LNCAP (cell line): ENCODE measurements at regions not wholly inside any gene's neighbourhood (a gene's known extent, or its start where the extent isn't known, plus 50 kb on each side); places are given as distances from the start of the nearest gene placed in this dataset.

Experiments used
- CTCF ChIP-seq: fragments of 450-650 bp; IDR thresholded peaks from 2 replicates; pipeline ENCODE4 v1.5.1; 2017; ENCODE audit warnings: mild to moderate bottlenecking

- no peak for TF ChIP-seq CTCF
Measured at GRCh38 chr2:8409461-8410260, 272.2 kb upstream of the ID2 start.

DNA sequence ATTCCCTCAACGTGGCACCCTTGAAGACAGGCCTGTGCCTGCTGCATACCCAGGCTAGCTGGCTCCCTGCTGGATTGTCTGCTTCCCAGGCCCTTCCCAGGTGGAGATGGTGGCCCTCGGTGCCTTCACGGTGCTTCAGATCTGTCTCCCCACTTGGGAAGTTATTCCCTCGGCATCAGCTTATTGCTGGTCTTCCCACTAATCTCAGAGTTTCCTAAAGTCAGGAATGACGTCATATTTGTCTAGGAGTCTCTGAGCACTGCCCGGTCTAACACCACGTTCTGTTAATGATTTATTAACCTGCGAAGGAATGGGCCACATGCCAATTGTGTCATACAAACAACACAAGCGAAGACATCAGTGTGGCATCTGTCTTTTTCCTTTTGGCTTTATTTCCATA lies 269.8 kb upstream of the ID2 start:
- TF ChIP-seq CTCF: no peak

- no peak for TF ChIP-seq CTCF
Measured at GRCh38 chr2:8412586-8412985, 269.3 kb upstream of the ID2 start.

- no peak for TF ChIP-seq CTCF
Measured at GRCh38 chr2:8413589-8414135, 268.2 kb upstream of the ID2 start.

- TF ChIP-seq CTCF: no peak
Measured at GRCh38 chr2:8414946-8415879, 266.6 kb upstream of the ID2 start.

GRCh38 chr2:8416001-8416571 lies 265.8 kb upstream of the ID2 start:
- TF ChIP-seq CTCF: no peak
